HEK293 (cell line): ENCODE measurements at regions not wholly inside any gene's neighbourhood (a gene's known extent, or its start where the extent isn't known, plus 50 kb on each side); places are given as distances from the start of the nearest gene placed in this dataset.

ENCODE experiments used
- CTCF ChIA-PET: fragments of 350-600 bp; formaldehyde crosslinking; extraction: SDS; loops from one replicate; lab custom pipeline; 2021; ENCODE audit warnings: antibody characterized with exemption; lab: Yijun Ruan, JAX
- POLR2A ChIA-PET: fragments of 300-600 bp; formaldehyde crosslinking; extraction: SDS; loops from one replicate; lab custom pipeline; 2020; ENCODE audit warnings: antibody characterized with exemption, inconsistent platforms; lab: Yijun Ruan, JAX
- H3K27ac ChIP-seq: fragments of 200-500 bp; sonication (Bioruptor generic); 2 replicates; pipeline ENCODE4 v1.5.1; 2014; ENCODE audit warnings: low read depth, low read length, control low read depth, inconsistent platforms; ENCODE audit errors: extremely low read depth
- H3K36me3 ChIP-seq, 2 experiments: fragments of 200-500 bp in 1 of 2; sonication (Bioruptor generic) in 1 of 2; 1 replicate in 1 of 2; 2 replicates in 1 of 2; pipeline ENCODE4 v1.5.1; 2014 to 2017; ENCODE audit warnings: inconsistent platforms in 2 of 2, low read length in 2 of 2; ENCODE audit not compliant: control insufficient read depth in 2 of 2, insufficient read depth in 1 of 2
- H3K4me1 ChIP-seq: fragments of 200-500 bp; sonication (Bioruptor generic); 2 replicates; pipeline ENCODE4 v1.5.1; 2014; ENCODE audit warnings: mild to moderate bottlenecking, low read length, inconsistent platforms; ENCODE audit not compliant: control insufficient read depth, insufficient read depth
- H3K4me3 ChIP-seq: 2 replicates; pipeline ENCODE4 v1.5.1; 2011; ENCODE audit warnings: low read depth, mild to moderate bottlenecking, control low read depth, low read length, moderate library complexity
- H3K9me3 ChIP-seq: fragments of 200-500 bp; sonication (Bioruptor generic); 2 replicates; pipeline ENCODE4 v1.5.1; 2014; ENCODE audit warnings: low read depth, low read length, inconsistent platforms; ENCODE audit not compliant: control insufficient read depth, insufficient read depth
- AEBP2 ChIP-seq: fragments of 450-650 bp; formaldehyde crosslinking; IDR thresholded peaks from 2 replicates; pipeline ENCODE4 v1.5.1; 2016; ENCODE audit warnings: missing biosample characterization, missing genetic modification characterization, borderline replicate concordance
- EGR2 ChIP-seq: fragments of 450-650 bp; formaldehyde crosslinking; IDR thresholded peaks from 2 replicates; pipeline ENCODE4 v1.5.1; 2016; ENCODE audit warnings: low read depth, missing biosample characterization, missing genetic modification characterization
- HOXA7 ChIP-seq: sonication (generic); formaldehyde crosslinking; IDR thresholded peaks from 2 replicates; pipeline ENCODE4 v1.8.1; 2022; ENCODE audit warnings: missing genetic modification reagents, borderline replicate concordance
- KLF10 ChIP-seq: fragments of 450-650 bp; IDR thresholded peaks from 2 replicates; pipeline ENCODE4 v1.5.1; 2018; ENCODE audit warnings: missing biosample characterization, mild to moderate bottlenecking, missing genetic modification characterization
- SP7 ChIP-seq: fragments of 450-650 bp; formaldehyde crosslinking; IDR thresholded peaks from 2 replicates; pipeline ENCODE4 v1.5.1; 2016; ENCODE audit warnings: missing biosample characterization, missing genetic modification characterization
- ZBTB48 ChIP-seq: fragments of 450-650 bp; formaldehyde crosslinking; IDR thresholded peaks from 2 replicates; pipeline ENCODE4 v1.5.1; 2016; ENCODE audit warnings: missing biosample characterization, missing genetic modification characterization
- ZFHX2 ChIP-seq: fragments of 450-650 bp; formaldehyde crosslinking; conservative IDR thresholded peaks from 2 replicates; pipeline ENCODE4 v1.5.1; 2016; ENCODE audit warnings: missing biosample characterization, missing genetic modification characterization
- ZNF10 ChIP-seq: fragments of 450-650 bp; formaldehyde crosslinking; IDR thresholded peaks from 2 replicates; pipeline ENCODE4 v1.5.1; 2017; ENCODE audit warnings: missing biosample characterization, missing genetic modification characterization
- ZNF114 ChIP-seq: fragments of 450-650 bp; formaldehyde crosslinking; IDR thresholded peaks from 2 replicates; pipeline ENCODE4 v1.5.0; 2017; ENCODE audit warnings: missing biosample characterization, missing genetic modification characterization
- ZNF121 ChIP-seq: fragments of 450-650 bp; formaldehyde crosslinking; IDR thresholded peaks from 2 replicates; pipeline ENCODE4 v1.5.1; 2016; ENCODE audit warnings: missing biosample characterization, missing genetic modification characterization
- ZNF146 ChIP-seq: fragments of 450-650 bp; formaldehyde crosslinking; IDR thresholded peaks from 2 replicates; pipeline ENCODE4 v1.5.1; 2016; ENCODE audit warnings: missing biosample characterization, missing genetic modification characterization
- ZNF2 ChIP-seq: fragments of 450-650 bp; formaldehyde crosslinking; IDR thresholded peaks from 2 replicates; pipeline ENCODE4 v1.5.1; 2016; ENCODE audit warnings: missing biosample characterization, missing genetic modification characterization
- ZNF214 ChIP-seq: fragments of 450-650 bp; formaldehyde crosslinking; IDR thresholded peaks from 2 replicates; pipeline ENCODE4 v1.5.1; 2017; ENCODE audit warnings: missing biosample characterization, mild to moderate bottlenecking, missing genetic modification characterization, borderline replicate concordance
- ZNF350 ChIP-seq: fragments of 450-650 bp; formaldehyde crosslinking; IDR thresholded peaks from 2 replicates; pipeline ENCODE4 v1.5.0; 2017; ENCODE audit warnings: missing biosample characterization, mild to moderate bottlenecking, missing genetic modification characterization
- ZNF514 ChIP-seq: fragments of 450-650 bp; formaldehyde crosslinking; IDR thresholded peaks from 2 replicates; pipeline ENCODE4 v1.5.1; 2016; ENCODE audit warnings: missing biosample characterization, missing genetic modification characterization
- ZNF621 ChIP-seq: fragments of 450-650 bp; formaldehyde crosslinking; IDR thresholded peaks from 2 replicates; pipeline ENCODE4 v1.5.1; 2017; ENCODE audit warnings: missing biosample characterization, missing genetic modification characterization
- ZNF843 ChIP-seq: fragments of 450-650 bp; formaldehyde crosslinking; IDR thresholded peaks from 2 replicates; pipeline ENCODE4 v1.5.1; 2016; ENCODE audit warnings: missing biosample characterization, missing genetic modification characterization
- TF ChIP-seq, protein P1 (sequence below): fragments of 450-650 bp; formaldehyde crosslinking; IDR thresholded peaks from 2 replicates; pipeline ENCODE4 v1.5.1; 2016; ENCODE audit warnings: missing biosample characterization, missing genetic modification characterization

DNA sequence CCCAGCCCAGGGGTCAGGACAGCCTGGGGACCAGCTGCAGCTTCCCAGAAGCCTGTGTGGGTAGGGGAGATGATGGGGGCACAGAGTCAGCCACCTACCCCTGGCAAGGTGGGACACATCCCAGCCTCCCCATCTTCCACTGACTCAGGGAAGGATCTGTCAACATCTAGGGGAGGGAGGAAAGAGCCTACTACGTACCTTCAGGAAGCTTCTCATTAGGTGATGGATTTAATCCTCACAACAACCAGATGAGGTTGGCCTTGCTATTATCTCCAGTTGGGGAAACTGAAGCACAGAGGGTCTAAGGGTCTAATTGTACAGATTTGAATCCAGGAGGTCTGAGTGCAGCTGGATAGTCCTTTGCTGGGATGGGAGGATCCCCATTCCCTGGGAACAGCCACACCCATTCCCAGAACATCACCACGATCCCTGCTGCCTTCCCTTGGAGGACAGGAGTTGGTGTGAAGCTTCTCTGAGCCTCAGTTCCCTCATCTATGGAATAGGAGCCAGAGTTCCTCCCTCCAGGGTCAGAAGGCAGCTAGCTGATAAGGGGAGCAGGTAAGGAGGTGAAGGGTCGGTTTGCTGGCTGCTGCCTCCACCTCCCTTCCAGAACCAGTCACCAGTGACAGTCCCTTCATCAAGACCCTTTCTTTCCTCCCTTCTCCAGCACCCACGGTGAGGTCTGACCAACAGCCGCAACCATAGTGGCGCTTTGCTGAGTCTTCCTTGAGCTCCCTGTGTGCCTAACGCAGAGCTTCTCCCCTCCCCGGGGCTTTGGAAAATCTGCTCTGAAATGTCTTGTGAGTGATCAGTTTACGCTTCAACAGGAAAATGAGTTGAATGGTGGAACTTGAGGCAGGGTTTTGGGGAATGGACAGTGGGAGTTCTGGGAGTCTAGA lies 56.8 kb downstream of the CEBPB start (continued):
- TF ChIP-seq AEBP2 (tag by site-specific recombination) = no peak
- no peak for TF ChIP-seq HOXA7 (CRISPR knock-in tag)
- no peak for TF ChIP-seq ZNF514 (tag by site-specific recombination)
- peak; percentile 59; the same call in 1 of the 2 replicates for TF ChIP-seq ZBTB48 (tag by site-specific recombination)
- TF ChIP-seq ZNF2 (tag by site-specific recombination) = no peak
- TF ChIP-seq ZNF843 (tag by site-specific recombination) = no peak
- no peak for TF ChIP-seq ZNF350
- TF ChIP-seq KLF10 (tag by site-specific recombination) = no peak
- TF ChIP-seq ZNF121 (tag by site-specific recombination) = 0 out of 2 replicates have a peak, but pooled peaks have one; percentile 27
- no peak for TF ChIP-seq ZNF214
- TF ChIP-seq ZNF621 = no peak

DNA sequence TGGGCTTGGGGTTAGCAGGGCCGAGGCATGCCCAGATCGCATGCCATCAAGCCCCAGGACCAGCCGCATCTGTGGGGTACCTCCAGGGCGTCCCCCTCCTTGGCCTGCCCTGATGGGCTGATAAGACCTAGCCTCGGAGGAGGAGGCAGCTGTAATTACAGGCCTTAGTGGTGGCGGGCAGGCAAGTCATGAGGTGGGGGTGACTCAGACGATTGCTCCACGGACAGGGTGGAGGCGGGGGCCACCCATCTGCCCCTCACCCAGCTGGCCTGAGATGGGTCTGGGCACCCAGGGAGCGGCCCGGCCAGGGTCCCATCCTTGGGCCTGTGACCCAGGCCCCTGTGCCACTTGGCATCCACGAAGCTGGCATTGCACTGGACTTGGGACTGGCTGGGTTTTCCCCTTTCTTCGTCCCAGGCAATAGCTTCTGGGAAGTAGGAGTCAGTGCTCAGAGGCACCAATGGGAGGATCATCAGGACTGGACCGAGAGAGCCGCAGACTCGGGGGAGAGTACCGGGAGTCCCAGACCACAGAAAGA lies 57.5 kb downstream of the CEBPB start:
- H3K36me3 ChIP-seq = no peaks in the 10 kb centered on the region
- no peak overlapping the region for H3K27ac ChIP-seq
- H3K4me1 ChIP-seq = no peaks in the 10 kb centered on the region
- H3K4me3 ChIP-seq = no peak overlapping the region
- CTCF ChIA-PET = interaction anchor here (0.6 kb wide), 1 partner anchor 77 kb away, joined by 3 read pairs; no protein-coding TSS in a partner anchor
- TF ChIP-seq ZNF146 (tag by site-specific recombination) (no peak), SP7 (tag by site-specific recombination) (peak; percentile 89), EGR2 (tag by site-specific recombination) (peak; percentile 49), ZNF10 (tag by site-specific recombination) (no peak), ZFHX2 (peak; percentile 51), ZNF114 (tag by site-specific recombination) (no peak)
- TF ChIP-seq, protein P1, sequence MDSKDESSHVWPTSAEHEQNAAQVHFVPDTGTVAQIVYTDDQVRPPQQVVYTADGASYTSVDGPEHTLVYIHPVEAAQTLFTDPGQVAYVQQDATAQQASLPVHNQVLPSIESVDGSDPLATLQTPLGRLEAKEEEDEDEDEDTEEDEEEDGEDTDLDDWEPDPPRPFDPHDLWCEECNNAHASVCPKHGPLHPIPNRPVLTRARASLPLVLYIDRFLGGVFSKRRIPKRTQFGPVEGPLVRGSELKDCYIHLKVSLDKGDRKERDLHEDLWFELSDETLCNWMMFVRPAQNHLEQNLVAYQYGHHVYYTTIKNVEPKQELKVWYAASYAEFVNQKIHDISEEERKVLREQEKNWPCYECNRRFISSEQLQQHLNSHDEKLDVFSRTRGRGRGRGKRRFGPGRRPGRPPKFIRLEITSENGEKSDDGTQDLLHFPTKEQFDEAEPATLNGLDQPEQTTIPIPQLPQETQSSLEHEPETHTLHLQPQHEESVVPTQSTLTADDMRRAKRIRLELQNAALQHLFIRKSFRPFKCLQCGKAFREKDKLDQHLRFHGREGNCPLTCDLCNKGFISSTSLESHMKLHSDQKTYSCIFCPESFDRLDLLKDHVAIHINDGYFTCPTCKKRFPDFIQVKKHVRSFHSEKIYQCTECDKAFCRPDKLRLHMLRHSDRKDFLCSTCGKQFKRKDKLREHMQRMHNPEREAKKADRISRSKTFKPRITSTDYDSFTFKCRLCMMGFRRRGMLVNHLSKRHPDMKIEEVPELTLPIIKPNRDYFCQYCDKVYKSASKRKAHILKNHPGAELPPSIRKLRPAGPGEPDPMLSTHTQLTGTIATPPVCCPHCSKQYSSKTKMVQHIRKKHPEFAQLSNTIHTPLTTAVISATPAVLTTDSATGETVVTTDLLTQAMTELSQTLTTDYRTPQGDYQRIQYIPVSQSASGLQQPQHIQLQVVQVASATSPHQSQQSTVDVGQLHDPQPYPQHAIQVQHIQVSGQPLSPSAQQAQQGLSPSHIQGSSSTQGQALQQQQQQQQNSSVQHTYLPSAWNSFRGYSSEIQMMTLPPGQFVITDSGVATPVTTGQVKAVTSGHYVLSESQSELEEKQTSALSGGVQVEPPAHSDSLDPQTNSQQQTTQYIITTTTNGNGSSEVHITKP = no peak
- POLR2A ChIA-PET = no interaction called here
- no peaks in the 10 kb centered on the region for H3K9me3 ChIP-seq
